GM23248 (cell line): ENCODE measurements at regions not wholly inside any gene's neighbourhood (a gene's known extent, or its start where the extent isn't known, plus 50 kb on each side); places are given as distances from the start of the nearest gene placed in this dataset.

ENCODE experiments used
- EZH2 ChIP-seq: fragments of 200-600 bp; sonication (generic); IDR thresholded peaks from 2 replicates; pipeline ENCODE4 v1.6.1; 2018; ENCODE audit warnings: antibody characterized with exemption, mild to moderate bottlenecking; ENCODE audit not compliant: insufficient read depth, poor library complexity, severe bottlenecking
- EZH2phosphoT487 ChIP-seq: fragments of 200-600 bp; sonication (generic); IDR thresholded peaks from 2 replicates; pipeline ENCODE4 v1.6.1; 2018; ENCODE audit warnings: antibody characterized with exemption, moderate library complexity, mild to moderate bottlenecking, low read depth; ENCODE audit not compliant: insufficient read depth

DNA sequence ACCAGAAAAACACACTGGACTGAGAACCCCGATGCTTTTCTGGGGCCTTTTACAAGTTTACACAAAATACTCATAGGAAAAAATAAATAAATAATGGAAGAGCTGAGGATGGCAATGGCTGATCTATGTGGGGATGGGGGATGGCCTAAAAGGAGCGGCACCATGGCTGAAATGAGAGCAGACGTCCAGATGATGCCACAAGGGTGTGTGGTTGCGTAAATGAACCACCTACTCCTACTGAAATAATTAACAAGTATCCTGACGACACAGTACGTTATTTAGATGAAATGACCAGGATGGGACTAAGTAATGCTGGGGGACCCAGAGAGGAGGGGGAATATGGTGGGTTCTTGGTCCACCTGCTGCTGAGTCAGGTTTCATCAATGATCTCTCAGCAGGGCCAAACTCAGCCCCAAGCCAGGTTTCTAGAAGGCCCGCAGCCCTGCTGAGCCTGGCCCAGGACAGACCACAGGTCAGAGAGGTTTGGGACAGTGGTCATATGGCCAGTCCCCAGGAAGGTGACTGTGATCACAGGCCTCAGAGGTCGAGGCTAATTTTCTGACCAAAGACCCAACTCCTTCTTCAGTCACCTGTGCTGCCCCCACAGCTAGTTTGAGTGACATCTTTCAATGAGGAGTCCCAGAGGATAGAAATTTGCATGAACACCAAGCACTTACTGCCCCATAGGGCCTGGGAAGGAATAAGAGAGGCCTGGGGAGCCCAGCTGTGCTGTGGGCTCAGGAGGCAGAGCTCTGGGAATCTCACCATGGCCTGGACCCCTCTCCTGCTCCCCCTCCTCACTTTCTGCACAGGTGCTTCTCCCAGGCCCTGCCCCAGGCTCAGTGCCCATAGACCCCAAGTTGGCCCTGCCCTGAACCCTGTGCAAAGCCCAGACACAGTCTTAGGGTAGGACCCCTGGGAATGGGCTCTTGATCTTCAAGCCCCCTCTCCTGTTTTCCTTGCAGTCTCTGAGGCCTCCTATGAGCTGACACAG is 76.3 kb upstream of the IGLL5 start:
- TF ChIP-seq EZH2: no peak
- TF ChIP-seq EZH2phosphoT487: no peak
